RCC 7860 (cell line): ENCODE measurements at regions not wholly inside any gene's neighbourhood (a gene's known extent, or its start where the extent isn't known, plus 50 kb on each side); places are given as distances from the start of the nearest gene placed in this dataset.
A peak's percentile ranks its signal among the peaks of the same experiment; 100 is the strongest.

Experiments
- DNase-seq: peaks from one replicate; pipeline ENCODE4 v3.0.0-alpha.2; 2015; ENCODE audit warnings: low spot score
- FAIRE-seq: peaks from 2 replicates; lab custom pipeline; 2012; peaks lifted over from hg19 to GRCh38; lab: Jason Lieb, UNC

GRCh38 chr2:236712961-236713673, 143.5 kb downstream of the ACKR3 start:
- no peak for FAIRE-seq
- no peak for DNase-seq

- DNase-seq (no peak), FAIRE-seq (no peak)
These were observed 144.5 kb downstream of the ACKR3 start for GRCh38 chr2:236714080-236714479.

- peak; percentile 83 for FAIRE-seq
- peak; percentile 74 for DNase-seq
These were observed 145.5 kb downstream of the ACKR3 start for GRCh38 chr2:236715077-236715476.

DNA sequence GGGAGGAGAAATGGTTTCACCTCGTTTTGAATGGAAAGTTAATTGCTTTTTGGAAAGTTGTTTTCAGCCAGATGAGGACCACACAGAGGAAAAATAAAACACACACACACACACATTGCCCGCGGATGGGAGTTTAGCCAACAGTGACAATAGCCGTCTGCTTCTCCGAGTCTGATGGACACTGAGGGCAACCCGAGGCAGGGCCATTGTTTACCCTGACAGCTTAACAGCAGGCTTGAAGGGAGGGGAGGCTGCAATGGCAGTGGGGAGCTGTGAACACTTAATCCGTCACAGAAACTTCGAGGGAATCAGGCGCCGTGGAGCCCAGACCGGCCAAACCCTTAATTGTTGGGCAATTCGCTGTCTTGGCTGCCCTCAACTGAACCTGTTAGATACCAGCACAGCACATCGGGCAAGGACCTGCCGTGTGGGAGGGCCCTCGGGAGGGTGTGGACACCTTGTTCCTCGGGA, 145.9 kb downstream of the ACKR3 start:
- no peak for FAIRE-seq
- no peak for DNase-seq

DNA sequence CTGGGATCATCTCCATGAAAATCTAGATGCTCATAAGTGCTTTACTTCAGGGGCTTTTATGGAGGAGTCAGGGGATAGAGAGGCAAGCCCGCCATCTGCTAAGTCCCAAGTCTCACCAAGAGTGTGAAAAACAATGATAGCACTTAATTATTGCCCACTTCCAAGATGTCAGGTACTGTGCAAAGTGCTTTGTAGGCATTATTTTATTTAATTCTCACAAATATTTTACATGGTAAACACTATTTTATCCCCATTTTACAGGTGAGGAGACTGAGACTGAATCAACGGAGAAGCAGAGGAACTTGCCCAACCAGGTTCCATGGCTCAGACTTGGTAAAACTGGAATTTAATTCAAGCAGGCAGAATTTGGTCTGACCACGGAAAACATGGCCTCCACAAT, 147.5 kb downstream of the ACKR3 start:
- FAIRE-seq: no peak
- DNase-seq: no peak

- no peak for FAIRE-seq
- DNase-seq: no peak
These were observed 148.1 kb downstream of the ACKR3 start for GRCh38 chr2:236717729-236718128.

- FAIRE-seq (peak; percentile 88), DNase-seq (peak; percentile 72)
These were observed 148.8 kb downstream of the ACKR3 start for GRCh38 chr2:236718207-236718992.

GRCh38 chr2:236719192-236719635, 149.6 kb downstream of the ACKR3 start:
- FAIRE-seq (no peak), DNase-seq (no peak)

DNA sequence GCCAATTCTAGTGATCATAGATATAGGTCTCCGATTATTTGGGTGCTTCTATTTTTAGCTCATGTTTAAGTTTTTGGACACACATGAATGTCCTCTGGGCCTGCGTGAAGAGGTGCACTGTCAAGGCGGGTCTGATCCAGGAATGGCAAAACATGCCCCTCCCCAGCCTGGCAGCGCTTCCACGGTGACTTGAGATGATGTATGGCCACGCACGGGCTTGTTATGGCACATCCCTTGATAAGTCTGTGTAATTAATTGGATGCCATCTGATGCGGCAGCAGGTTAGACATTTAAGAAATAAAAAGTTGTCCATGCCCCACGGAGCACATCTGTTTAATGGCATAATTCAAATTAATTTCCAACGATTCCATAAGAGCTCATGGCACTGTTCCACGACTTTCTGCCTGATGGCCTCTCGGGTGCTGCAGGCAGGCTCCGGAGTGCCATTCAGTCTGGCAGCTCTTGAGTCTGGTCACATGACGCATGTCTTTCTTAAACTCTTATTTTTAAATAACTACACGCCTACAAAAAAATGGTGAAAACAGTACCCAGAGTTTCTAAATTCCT, 151.4 kb downstream of the ACKR3 start:
- FAIRE-seq (no peak), DNase-seq (no peak)

GRCh38 chr2:236724200-236724599, 154.6 kb downstream of the ACKR3 start:
- no peak for FAIRE-seq

GRCh38 chr2:236726701-236727450, 157.3 kb downstream of the ACKR3 start:
- DNase-seq (no peak), FAIRE-seq (no peak)

More at GRCh38 chr2:236724200-236724599, 154.6 kb downstream of the ACKR3 start:
- DNase-seq: no peak

DNA sequence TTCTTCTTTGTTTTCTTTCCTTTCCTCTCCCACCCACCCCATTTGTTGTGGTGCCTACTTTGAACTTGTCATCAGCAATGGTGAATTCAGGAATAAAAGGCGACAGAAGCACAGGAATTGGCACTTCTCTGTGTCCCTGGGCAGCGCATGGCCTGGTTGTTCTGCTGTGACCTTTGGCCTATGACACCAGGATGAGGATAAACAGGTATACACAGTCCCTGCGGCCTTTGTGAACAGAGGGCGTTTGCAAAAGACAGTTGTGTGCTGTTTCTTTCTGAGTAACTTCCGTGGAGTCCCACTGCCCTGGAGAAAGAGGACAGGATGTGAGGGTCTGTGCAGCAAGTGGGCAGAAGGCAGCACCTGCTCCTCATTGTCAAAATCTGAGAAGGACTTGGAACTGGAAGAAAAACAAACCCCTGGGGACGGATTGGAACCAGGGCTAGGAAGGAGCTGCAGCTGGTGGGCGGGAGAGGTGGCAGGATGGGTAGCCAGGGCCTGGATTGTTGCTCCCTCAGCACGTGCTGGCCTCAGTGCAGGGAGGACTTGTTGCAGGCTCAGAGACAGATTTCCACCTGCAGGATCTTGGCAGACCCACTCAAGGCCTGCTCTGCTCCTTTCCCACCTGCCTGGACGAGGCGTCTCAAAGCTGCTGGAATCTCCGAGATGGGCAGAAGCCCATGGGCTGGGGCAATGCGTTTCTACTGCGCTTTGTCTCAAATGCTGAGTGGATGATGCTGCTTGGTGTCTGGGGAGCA, 159.5 kb downstream of the ACKR3 start:
- DNase-seq: no peak
- FAIRE-seq: no peak

DNA sequence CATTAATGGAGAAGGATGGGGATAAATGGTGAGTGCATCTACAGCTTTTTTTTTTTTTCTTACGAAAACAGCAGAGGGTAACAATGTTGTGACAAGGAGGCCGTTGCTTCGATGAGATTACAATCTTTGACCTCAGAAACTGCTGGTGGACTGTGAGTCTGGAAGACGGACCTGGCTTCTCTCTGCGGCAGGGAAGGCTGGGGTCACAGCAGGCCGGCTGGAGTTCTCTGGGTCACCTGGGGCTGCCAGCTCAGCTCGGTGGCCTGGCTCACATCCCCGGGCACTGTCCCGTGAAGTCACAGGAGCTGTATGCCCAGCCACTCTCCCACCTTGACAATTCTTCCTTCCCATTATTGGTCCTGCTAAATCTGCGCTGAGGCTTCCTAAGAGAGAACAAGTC, 160.8 kb downstream of the ACKR3 start:
- no peak for DNase-seq
- FAIRE-seq: peak; percentile 68

DNA sequence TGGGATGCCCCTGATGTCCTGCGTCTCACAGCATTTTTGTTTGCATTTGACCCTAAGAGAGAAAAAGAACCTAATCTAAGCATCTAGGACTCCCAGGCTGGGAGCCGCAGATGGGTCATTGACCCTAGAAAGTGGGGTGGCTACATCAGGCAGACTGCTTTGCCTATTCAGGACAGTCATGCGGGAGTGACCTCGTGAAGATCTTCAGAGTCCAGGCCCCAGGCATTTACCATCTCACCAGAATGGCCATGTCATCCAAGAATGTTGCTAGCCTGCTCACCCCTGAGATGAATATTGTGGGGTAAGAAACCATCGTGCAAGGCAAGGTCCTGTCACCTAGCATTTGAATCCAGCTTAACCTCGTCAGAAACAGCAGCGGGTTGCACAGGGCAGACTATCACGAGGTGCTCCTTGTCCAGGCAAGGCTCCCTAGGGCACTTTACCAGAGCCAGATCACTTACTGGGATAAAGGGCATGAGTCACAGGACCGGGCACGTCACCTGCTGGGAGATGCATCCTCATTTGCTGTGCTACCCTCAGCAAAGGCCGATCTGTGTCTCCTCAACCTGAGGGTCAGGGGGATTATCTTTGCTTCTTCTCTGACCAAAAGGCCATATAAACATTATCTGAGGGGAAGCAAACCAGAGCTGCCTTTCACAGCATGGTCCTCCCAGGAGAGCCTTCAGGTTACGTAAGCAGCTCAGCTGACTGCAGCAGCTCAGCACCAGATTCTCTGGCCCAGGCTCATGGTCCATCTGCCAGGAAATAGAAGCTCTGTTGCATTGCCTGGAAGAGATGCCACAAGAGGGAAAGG, 162.3 kb downstream of the ACKR3 start:
- FAIRE-seq (peak; percentile 66), DNase-seq (peak; percentile 62)

DNA sequence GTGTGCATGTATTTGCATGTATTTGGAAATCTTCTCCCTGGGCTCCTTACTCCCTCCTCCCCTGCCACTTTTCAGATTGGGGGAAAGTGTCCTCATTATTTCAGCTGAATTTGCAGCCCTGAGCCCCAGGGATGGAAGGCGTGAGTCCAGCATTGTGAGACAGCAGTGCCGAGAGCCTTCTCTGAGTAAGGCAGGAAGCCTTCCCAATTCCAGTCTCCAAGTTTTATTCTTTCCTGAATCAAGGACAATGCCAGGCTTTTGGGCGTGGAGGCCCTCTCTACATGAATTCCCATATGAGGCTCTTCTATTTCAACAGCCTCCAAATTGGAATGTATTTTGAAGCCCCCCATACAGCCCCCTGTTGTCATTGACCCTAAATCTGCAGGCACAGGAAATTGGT, 163.5 kb downstream of the ACKR3 start:
- DNase-seq: no peak
- FAIRE-seq: no peak

GRCh38 chr2:236735825-236736238, 166.2 kb downstream of the ACKR3 start:
- DNase-seq: no peak
- no peak for FAIRE-seq

DNA sequence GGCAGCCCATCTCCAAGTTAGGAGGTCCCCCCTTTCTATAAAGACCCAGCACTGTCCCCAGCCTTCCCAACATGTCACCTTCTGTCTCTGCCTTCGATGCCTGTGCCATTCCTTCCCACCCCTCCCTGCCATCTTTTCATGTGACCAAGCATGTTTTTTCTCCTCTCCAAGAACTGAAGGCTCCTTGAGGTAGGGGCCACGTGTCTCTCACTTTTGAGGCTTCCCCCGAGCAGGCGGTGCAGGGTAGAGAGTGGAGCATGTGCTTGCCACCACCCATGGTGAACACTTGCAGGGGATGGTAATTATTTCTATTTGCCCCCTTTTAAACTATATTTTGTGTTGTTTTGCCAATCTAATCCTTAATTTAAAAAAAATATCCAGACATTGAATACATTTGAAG, 168.4 kb downstream of the ACKR3 start:
- DNase-seq (no peak), FAIRE-seq (no peak)

DNA sequence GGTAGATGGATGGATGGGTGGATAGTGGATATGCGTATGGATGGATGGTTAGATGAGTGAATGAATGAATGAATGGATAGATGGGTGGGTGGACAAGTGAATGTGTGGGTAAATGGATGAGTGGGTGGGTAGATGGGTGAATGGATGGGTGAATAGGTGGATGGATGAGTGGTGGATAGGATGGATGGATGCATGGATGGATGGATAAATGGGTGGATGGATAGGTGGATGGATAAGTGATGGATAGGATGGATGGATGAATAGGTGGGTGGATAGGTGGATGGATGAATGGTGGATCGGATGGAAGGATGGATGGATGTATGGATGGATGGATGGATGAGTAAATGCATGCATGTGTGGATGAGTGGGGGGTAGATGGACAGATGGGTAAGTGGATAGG, 169.3 kb downstream of the ACKR3 start:
- FAIRE-seq (no peak), DNase-seq (no peak)

DNA sequence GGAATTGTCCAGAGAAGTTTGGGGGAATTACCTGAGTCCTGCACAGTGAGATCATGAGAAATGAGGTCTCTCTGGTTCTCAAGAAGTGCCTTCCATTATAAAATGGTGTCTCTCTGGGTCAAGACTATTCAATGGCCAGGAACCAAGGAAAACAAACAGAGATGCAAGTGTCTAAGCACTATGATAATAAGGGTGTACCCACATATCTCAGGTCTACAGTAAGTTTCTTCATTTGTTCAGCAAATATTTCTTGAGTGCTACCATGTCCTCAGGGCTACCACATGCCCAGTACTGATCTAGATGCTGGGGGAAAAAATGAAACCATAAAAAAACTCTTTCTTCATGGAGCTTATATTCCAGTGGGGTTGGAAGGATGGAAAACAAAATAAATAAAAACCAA, 170.0 kb downstream of the ACKR3 start:
- no peak for FAIRE-seq
- DNase-seq: no peak
